G401 (cell line): ENCODE measurements at regions not wholly inside any gene's neighbourhood (a gene's known extent, or its start where the extent isn't known, plus 50 kb on each side); places are given as distances from the start of the nearest gene placed in this dataset.

Source experiments
- DNase-seq: peaks from one replicate; pipeline ENCODE4 v3.0.0-alpha.2; 2015; ENCODE audit warnings: low spot score
- in situ Hi-C: cut with HindIII; loops from 2 replicates; pipeline ENCODE4 v1.10.0; 2016; ENCODE audit warnings: low sequenced_read_pairs, mixed read lengths

DNA sequence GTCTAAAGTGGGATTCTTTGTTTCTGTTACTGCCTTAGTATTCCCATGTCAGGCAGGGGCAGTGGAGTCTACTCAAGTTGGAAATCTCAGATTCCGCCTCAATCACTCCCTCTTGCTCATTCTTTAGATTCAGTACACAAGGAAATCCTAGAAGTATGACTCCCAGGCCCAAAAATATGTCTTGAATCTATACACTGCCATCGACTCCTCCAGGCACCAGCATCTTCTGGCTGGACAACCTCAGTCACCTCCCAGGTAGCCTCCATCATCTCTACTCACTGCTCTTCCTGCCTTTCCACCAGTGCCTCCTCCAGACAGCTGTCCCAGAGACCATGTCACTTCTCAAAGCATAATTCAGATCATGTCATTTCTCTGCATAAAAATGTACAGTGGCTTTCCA lies 329.9 kb downstream of the CDC5L start:
- no peak for DNase-seq
- in situ Hi-C loops, result no loop called here

GRCh38 chr6:44721954-44722578 lies 334.6 kb downstream of the CDC5L start:
- no peak for DNase-seq
- in situ Hi-C loops, result no loop called here

DNA sequence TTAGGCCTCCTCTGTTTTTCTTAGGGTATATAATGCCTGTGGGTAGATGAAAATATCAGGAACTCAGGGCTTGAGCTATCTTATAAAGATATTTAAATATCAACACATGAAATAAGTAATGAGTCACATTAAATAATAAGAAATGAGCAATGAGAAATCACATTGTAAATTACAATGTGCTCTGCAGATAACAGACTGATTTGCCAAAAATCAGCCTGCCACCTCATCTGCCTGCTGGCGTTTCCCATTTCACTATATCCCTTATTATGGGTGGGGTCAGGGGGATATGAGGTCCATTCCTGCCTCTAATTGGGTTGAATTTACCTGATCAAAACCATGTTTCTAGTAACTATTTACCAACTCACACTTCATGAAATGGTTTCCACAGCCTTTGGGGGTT lies 335.2 kb downstream of the CDC5L start:
- DNase-seq, result no peak
- in situ Hi-C loops, result no loop called here

DNA sequence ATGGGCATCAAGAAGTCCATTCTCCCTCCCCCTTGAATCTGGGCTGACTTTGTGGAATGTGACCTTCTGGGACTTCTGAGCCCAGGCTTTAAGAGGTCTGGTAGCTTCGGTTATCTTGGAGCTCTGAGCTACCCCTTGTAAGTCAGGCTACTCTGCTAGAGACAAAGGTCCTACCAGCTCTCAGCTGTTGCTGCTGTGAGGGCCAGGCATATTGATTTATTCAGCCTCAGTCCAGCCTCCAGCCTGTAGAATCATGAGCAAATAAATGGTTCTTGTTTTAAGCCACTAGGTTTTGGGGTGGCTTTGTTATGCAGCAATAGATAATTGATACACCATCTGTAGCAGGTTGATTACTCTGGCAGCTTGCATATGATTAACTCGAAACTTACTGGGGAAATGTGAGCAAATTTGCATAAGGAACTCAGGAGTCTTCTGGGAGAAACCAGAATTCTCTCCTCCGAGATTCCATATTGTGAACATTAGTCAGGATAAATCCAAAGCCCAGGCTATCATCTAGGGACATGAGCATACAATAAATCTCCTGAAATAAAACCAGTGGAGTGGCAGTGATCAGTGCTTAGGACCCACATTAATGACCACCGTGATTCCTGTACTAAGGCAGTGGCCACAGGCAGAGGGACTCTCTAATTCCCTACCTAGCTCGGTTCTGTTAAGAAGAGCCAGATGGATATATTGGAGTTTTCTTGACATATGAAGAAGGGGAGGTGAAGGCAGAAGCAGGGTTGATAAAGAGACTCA lies 336.1 kb downstream of the CDC5L start:
- DNase-seq, result no peak
- in situ Hi-C loops, result no loop called here

GRCh38 chr6:44725070-44725469 lies 337.6 kb downstream of the CDC5L start:
- in situ Hi-C loops, result no loop called here
- DNase-seq, result no peak

DNA sequence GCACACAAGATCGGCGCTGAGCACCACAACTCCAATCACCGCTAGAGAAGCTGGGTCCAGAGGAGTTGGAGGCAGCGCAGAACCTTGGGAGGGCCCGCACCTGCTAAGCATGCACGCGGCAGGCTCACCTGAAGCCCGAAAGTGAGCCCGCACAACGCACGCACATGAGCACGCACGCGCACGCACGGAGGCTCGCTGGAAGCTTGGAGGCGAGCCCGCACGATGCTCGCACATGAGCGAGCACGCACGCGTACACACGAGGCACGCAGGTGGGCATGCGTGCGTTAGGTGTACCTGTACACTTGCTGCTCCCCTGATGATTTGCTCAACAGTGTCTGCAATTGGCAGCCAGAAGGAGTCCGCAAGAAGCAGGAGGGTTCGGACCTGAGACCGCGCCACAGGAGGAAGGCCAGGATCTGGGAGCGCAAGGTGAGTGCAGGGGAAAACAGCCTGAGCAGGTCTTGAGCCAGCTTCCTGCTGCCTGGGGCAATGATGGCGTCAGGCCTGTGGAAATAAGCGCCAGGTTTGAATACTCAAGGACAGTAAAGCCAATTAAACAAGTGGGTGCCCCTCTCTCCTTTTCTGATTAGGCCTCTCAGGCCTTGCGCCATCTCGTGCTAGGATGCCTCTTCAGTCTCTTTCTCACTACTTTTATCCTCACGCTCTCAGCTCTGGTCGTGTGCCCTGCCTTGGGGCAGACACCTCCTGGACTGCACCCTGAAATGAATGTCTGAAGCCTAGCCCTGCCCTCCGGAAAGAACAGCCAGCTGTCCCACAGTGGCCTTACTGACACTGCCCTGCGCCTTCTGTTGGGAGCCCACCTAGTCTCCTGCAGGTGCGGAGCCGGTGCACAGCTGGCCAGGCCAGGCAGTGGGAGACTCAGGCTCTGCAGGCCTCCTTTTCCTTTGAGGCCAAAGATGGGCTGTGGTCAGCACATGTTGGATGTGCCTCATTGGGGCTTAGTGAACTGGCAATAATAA lies 340.4 kb downstream of the CDC5L start:
- DNase-seq, result no peak
- in situ Hi-C loops, result no loop called here

DNA sequence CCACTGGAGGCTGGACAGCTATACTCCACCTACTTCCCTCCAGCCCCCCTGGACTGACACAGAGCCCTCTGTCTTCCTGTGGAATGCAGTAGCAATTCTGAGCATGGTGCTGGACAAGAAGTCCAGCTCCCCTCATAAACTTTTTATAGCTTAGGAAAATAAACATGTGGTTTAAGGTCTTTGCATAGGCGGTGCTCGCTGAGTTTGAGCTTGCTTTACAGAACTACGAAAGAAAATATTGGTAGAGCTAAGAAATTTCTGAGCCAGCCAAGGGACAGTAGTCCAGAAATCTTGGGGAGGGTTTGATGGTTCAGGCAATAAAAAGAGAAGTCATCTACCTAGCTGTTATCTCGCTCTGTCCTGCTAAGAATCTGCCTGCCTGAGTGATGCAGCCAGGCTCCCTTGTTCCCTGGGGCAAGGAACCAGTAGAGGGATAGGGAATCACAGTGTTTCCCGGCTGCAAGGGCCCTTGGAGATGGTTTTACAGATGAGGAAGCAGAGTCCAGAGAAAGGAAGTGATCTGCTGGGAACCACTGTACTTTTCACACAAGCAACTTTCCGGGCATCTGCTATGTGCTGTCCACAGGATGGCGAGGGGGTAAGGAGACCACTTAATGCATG lies 343.4 kb downstream of the CDC5L start:
- in situ Hi-C loops, result no loop called here
- DNase-seq, result no peak

GRCh38 chr6:44731485-44732095 lies 344.1 kb downstream of the CDC5L start:
- in situ Hi-C loops, result no loop called here
- DNase-seq, result no peak

DNA sequence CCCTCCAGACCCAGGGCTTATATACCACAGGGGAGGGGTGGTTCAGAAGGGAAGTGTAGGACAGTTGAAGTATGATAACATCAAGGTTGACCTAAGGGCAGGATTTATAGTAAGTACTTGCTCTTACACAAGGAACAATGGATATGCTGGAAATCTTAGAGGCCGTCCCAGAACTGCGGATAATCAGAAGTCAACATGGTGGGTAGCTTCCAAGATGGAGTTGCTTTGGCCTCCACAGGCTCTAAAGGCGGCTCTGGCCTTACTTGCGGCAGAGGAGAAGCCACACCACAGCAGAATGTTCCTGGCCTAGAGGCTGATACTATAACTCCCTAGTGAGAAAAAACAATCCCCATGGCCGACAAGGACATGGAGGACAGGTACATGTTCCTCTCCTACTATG lies 344.7 kb downstream of the CDC5L start:
- in situ Hi-C loops, result no loop called here
- DNase-seq, result no peak

DNA sequence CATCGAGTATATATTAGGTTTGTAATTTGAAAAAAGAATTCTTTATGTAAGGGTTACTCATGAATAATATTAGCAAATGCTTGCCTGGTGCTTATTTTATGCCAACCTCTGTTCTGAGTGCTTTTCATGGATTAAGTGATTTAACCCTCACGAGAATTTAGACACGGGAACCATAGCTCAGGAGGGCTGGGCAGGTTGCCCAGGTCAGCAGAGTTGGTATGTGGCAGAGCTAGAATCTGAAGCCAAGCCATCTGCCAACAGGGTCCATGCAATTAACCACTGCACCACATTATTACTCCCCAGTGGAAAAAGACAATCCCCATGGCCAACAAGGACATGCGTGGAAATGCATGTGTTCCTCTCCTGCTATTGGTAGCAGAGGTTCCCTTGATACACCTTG lies 345.6 kb downstream of the CDC5L start:
- in situ Hi-C loops, result no loop called here

DNA sequence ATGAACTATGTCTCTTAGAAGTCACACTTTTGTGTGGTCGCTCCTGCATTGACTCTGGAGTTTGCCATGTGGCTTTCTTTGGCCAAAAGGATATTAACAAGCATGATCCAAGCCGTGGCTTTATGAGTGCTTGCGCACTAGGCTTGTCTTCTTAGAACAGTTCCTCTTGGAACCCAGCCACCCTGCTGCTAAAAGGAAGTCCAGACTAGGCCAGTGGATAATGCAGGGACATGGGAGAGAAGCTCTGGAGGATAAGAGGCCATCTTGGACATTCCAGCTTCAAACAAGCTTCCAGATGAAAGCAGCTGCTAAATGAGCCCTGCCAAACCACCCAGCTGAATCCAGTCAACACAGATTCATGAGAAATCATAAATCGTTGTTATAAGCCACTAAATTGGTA lies 346.4 kb downstream of the CDC5L start:
- in situ Hi-C loops, result no loop called here
- no peak for DNase-seq

More for the DNA sequence above, 345.6 kb downstream of the CDC5L start:
- no peak for DNase-seq

- in situ Hi-C loops, result no loop called here
- DNase-seq, result no peak
Measured at GRCh38 chr6:44734886-44735629, 347.6 kb downstream of the CDC5L start.

DNA sequence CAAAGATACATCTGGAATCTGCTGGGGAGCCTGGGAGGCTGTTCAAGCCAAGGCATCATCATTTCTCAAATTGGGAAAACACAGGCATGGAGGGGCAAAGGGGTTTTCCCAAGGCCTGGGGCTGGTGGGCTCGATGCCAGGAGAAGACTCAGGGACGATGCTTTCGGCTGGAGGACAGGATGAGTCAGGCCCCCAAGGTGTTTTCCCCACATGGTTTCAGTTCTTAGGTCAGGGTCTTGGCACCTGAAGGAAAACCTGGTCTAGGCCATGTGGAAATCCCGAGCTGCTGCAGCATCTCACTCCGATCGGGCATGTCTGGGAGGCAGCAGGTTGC lies 348.1 kb downstream of the CDC5L start:
- in situ Hi-C loops, result no loop called here
- DNase-seq, result no peak

GRCh38 chr6:44737341-44737740 lies 349.8 kb downstream of the CDC5L start:
- no peak for DNase-seq
- in situ Hi-C loops, result no loop called here

DNA sequence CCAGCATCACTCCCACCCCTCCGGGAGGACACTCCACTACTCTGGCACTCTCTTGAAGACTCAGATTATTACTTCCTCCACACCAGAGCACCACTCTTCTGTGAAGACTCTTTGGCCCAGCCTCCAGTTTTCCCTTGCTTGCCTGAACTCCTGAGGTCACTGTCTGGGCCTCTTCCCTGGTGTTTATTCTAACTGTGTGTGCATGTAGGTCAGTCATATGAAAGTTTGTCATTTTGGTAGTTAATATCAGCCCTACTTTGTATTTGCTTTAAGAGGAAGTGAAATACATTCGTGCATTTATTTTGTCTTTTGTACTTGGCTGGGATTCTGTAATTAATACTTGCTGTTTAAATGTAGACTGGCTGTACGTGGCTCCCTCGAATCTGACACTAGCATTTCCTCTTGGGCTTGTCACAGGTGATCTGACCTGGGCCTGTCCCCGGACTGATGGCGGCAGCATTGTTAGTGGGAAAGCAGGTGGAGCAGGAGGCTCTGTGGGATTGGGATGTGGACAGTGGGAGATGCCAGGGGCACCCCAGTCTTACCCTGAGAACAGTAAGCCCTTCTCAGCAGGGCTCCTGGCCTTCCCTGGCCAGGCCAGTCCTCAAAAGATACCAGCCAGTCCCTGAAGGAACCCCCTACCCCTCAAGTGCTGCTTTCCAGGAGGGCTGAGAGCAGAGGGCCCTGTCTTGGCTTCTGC lies 350.5 kb downstream of the CDC5L start:
- DNase-seq, result no peak
- in situ Hi-C loops, result no loop called here

GRCh38 chr6:44738601-44739146 lies 351.2 kb downstream of the CDC5L start:
- no peak for DNase-seq
- in situ Hi-C loops, result no loop called here

GRCh38 chr6:44739181-44739580 lies 351.7 kb downstream of the CDC5L start:
- in situ Hi-C loops, result no loop called here
- DNase-seq, result no peak
